PC-3 (cell line): ENCODE measurements at regions not wholly inside any gene's neighbourhood (a gene's known extent, or its start where the extent isn't known, plus 50 kb on each side); places are given as distances from the start of the nearest gene placed in this dataset.

Experiments used
- ATAC-seq: fragments of 200-7000 bp; cut with Tn5 transposase; 2 replicates; pipeline ENCODE4 v1.9.1; 2020; ENCODE audit warnings: mild to moderate bottlenecking, moderate library complexity
- BruUV-seq: library from RNA; stranded (reverse); fragments of 400-500 nt; replicated peaks from 2 replicates; lab custom pipeline; 2021; lab: Mats Ljungman, UMichigan
- CTCF ChIA-PET: fragments of 300-600 bp; sonication (Branson Sonifier 250); formaldehyde crosslinking; loops from one replicate; lab custom pipeline; 2022; ENCODE audit warnings: antibody characterized with exemption; lab: Charles Lee
- POLR2A ChIA-PET: fragments of 300-600 bp; sonication (Branson Sonifier 250); formaldehyde crosslinking; loops from one replicate; lab custom pipeline; 2022; ENCODE audit warnings: antibody characterized with exemption; ENCODE audit not compliant: unreplicated experiment; lab: Charles Lee
- DNase-seq: peaks from one replicate; pipeline ENCODE4 v3.0.0-alpha.2; 2015
- H2AFZ ChIP-seq: fragments of 300-600 bp; sonication (generic); 2 replicates; pipeline ENCODE4 v1.6.0; 2016; ENCODE audit warnings: antibody characterized with exemption, low read length
- H3F3A ChIP-seq: fragments of 300-600 bp; sonication (generic); one replicate; pipeline ENCODE4 v1.6.0; 2017; ENCODE audit warnings: antibody characterized with exemption, low read length, control low read depth, mild to moderate bottlenecking; ENCODE audit not compliant: unreplicated experiment
- H3K27ac ChIP-seq: fragments of 300-600 bp; sonication (generic); 2 replicates; pipeline ENCODE4 v1.5.1; 2016; ENCODE audit warnings: mild to moderate bottlenecking, low read length
- H3K27me3 ChIP-seq: fragments of 300-600 bp; sonication (generic); 2 replicates; pipeline ENCODE4 v1.6.1; 2016; ENCODE audit warnings: low read length, mixed read lengths
- H3K36me3 ChIP-seq: fragments of 300-600 bp; sonication (generic); 2 replicates; pipeline ENCODE4 v1.6.1; 2016; ENCODE audit warnings: low read depth, mixed run types, low read length, mixed read lengths
- H3K4me1 ChIP-seq: fragments of 300-600 bp; sonication (generic); 2 replicates; pipeline ENCODE4 v1.5.1; 2016; ENCODE audit warnings: low read length; ENCODE audit not compliant: insufficient read depth
- H3K4me2 ChIP-seq: fragments of 300-600 bp; sonication (generic); 2 replicates; pipeline ENCODE4 v1.6.0; 2016; ENCODE audit warnings: low read length
- H3K4me3 ChIP-seq: fragments of 300-600 bp; sonication (generic); 2 replicates; pipeline ENCODE4 v1.5.1; 2016; ENCODE audit warnings: mild to moderate bottlenecking, low read length, mixed read lengths
- H3K79me2 ChIP-seq: fragments of 300-600 bp; sonication (generic); 2 replicates; pipeline ENCODE4 v1.6.1; 2017; ENCODE audit warnings: low read length, mixed read lengths
- H3K9ac ChIP-seq: fragments of 300-600 bp; sonication (generic); 2 replicates; pipeline ENCODE4 v1.6.0; 2016; ENCODE audit warnings: mild to moderate bottlenecking, low read length
- H3K9me2 ChIP-seq: fragments of 300-600 bp; sonication (generic); replicated peaks from 2 replicates; pipeline ENCODE4 v1.6.1; 2016; ENCODE audit warnings: mixed run types, low read length, mixed read lengths
- H3K9me3 ChIP-seq: fragments of 300-600 bp; sonication (generic); 2 replicates; pipeline ENCODE4 v1.6.1; 2016; ENCODE audit warnings: low read length, mixed read lengths
- H4K20me1 ChIP-seq: fragments of 300-600 bp; sonication (generic); 2 replicates; pipeline ENCODE4 v1.6.1; 2016; ENCODE audit warnings: low read length, mixed read lengths
- EZH2 ChIP-seq: fragments of 300-600 bp; sonication (generic); IDR thresholded peaks from one replicate; pipeline ENCODE4 v1.6.1; 2017; ENCODE audit warnings: antibody characterized with exemption, mild to moderate bottlenecking, low read length; ENCODE audit not compliant: unreplicated experiment
- EZH2phosphoT487 ChIP-seq: fragments of 300-600 bp; sonication (generic); IDR thresholded peaks from 2 replicates; pipeline ENCODE4 v1.6.1; 2018; ENCODE audit warnings: mild to moderate bottlenecking, antibody characterized with exemption, low read length, borderline replicate concordance
- intact Hi-C: fragments of 100-400 bp; cut with micrococcal nuclease; formaldehyde crosslinking; loops from 2 replicates; pipeline ENCODE4 v1.9.0; 2023
- TF ChIP-seq, protein P1 (sequence below): fragments of 300-600 bp; sonication (generic); conservative IDR thresholded peaks from 2 replicates; pipeline ENCODE4 v1.5.1; 2017; ENCODE audit warnings: antibody characterized with exemption, low read depth, mild to moderate bottlenecking, low read length

DNA sequence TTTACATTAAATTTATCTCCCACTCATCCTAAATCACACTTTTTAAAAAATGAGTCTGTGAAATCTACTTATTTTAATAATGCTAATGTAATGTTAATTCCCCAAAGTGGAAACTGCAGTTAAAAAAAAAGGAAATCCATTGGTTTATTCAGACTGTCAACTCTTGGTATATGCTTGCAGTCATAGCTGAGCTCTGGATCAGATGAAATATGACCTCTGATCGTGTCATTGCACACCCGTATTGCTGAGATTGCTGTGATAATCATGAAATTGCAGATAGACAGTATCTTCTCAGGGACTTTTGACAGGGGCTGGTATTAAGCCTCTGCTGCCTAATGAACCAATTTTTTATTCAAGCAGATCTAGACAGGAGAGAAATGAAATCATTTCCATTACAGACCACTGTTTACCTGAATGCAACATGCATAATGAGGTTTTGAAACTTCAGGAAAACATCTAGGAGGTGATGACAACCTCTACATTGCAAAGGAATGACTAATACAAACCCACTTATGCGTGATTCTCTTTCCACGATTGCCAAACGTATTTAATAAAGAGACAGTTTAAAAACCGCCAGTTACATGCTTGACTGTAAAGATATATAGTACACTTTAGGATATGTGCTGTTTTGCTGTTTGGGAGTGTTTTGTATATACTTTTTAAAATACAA, 138.3 kb upstream of the PUDP start:
- intact Hi-C loops = no loop called here
- no peak for TF ChIP-seq EZH2phosphoT487
- TF ChIP-seq, protein P1, sequence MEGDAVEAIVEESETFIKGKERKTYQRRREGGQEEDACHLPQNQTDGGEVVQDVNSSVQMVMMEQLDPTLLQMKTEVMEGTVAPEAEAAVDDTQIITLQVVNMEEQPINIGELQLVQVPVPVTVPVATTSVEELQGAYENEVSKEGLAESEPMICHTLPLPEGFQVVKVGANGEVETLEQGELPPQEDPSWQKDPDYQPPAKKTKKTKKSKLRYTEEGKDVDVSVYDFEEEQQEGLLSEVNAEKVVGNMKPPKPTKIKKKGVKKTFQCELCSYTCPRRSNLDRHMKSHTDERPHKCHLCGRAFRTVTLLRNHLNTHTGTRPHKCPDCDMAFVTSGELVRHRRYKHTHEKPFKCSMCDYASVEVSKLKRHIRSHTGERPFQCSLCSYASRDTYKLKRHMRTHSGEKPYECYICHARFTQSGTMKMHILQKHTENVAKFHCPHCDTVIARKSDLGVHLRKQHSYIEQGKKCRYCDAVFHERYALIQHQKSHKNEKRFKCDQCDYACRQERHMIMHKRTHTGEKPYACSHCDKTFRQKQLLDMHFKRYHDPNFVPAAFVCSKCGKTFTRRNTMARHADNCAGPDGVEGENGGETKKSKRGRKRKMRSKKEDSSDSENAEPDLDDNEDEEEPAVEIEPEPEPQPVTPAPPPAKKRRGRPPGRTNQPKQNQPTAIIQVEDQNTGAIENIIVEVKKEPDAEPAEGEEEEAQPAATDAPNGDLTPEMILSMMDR = no peak
- TF ChIP-seq EZH2 = no peak
- Histone ChIP-seq H3K9me2 (no peaks in the 10 kb centered on the region), H3F3A (no peaks in the 10 kb centered on the region), H3K27ac (no peak overlapping the region), H3K79me2 (no peaks in the 10 kb centered on the region), H3K4me2 (no peak overlapping the region), H4K20me1 (no peaks in the 10 kb centered on the region), H3K4me1 (no peaks in the 10 kb centered on the region), H3K27me3 (no peaks in the 10 kb centered on the region), H3K36me3 (no peaks in the 10 kb centered on the region), H2AFZ (no peak overlapping the region), H3K9ac (no peak overlapping the region), H3K4me3 (no peak overlapping the region), H3K9me3 (no peaks in the 10 kb centered on the region)
- POLR2A ChIA-PET = no interaction called here
- CTCF ChIA-PET = no interaction called here
- peak; percentile 27 for DNase-seq
- BruUV-seq = no TSS peak
- no peak for ATAC-seq

DNA sequence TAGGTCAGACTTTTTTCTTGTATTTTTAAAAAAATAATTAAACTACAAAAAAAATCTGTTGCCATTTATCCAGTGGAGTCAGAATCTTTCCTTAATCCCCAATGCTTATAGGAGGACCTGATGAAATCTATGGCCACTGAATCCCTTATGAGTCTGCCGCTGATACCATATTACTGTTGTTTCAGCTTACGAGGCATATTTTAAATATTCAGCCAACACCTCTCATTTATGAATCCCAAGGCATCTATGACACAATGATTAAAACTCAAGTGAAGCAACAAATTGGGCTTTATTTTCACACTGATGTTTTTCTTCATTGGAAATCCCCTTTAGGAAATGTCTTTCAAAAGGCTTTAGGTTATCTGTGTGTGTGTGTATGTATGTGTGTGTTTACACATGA, 137.8 kb upstream of the PUDP start:
- CTCF ChIA-PET = no interaction called here
- H3K27ac ChIP-seq = no peak overlapping the region
- no TSS peak for BruUV-seq

DNA sequence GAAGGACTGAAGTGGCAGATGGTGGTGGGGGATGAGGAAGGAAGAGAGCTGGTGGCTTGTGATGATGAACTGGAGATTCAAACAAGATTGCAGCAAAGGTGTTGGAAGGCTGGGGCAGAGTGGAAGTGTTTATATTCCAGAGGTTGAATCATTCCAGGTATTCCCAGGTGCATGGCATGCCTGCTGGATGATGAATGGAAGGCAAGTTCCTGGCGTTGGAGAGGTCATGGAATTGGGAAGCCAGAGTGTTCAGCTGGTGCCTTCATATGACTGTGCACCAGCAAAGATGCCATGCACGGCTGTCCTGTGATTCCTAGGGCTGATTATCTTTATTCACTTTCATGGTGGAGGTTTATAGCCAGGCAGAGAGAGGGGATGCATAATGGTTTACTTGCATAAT, 135.8 kb upstream of the PUDP start:
- Histone ChIP-seq H3K4me2 (no peak overlapping the region), H3K79me2 (no peaks in the 10 kb centered on the region), H3K9ac (no peak overlapping the region), H3K36me3 (no peaks in the 10 kb centered on the region), H3F3A (no peaks in the 10 kb centered on the region), H3K27me3 (no peaks in the 10 kb centered on the region), H3K27ac (no peak overlapping the region), H3K4me3 (no peak overlapping the region), H3K9me3 (no peaks in the 10 kb centered on the region), H4K20me1 (no peaks in the 10 kb centered on the region), H2AFZ (no peak overlapping the region), H3K4me1 (no peaks in the 10 kb centered on the region), H3K9me2 (no peaks in the 10 kb centered on the region)
- ChIA-PET CTCF (no interaction called here), POLR2A (no interaction called here)
- intact Hi-C loops = no loop called here
- TF ChIP-seq, protein P1 = no peak
- TF ChIP-seq EZH2phosphoT487 (no peak), EZH2 (no peak)
- DNase-seq = no peak
- no TSS peak for BruUV-seq
- ATAC-seq = no peak

More for the DNA sequence above, 137.8 kb upstream of the PUDP start:
- H3K4me1 ChIP-seq = no peaks in the 10 kb centered on the region
- no peaks in the 10 kb centered on the region for H4K20me1 ChIP-seq
- H3K36me3 ChIP-seq = no peaks in the 10 kb centered on the region
- no peak overlapping the region for H3K4me2 ChIP-seq
- H3K9ac ChIP-seq = no peak overlapping the region
- no peak for ATAC-seq
- H3K79me2 ChIP-seq = no peaks in the 10 kb centered on the region
- H3K27me3 ChIP-seq = no peaks in the 10 kb centered on the region
- H2AFZ ChIP-seq = no peak overlapping the region
- no peaks in the 10 kb centered on the region for H3K9me3 ChIP-seq
- no peaks in the 10 kb centered on the region for H3K9me2 ChIP-seq
- POLR2A ChIA-PET = no interaction called here
- no peak for DNase-seq
- H3F3A ChIP-seq = no peaks in the 10 kb centered on the region
- TF ChIP-seq, protein P1 = no peak
- TF ChIP-seq EZH2 = no peak
- TF ChIP-seq EZH2phosphoT487 = no peak
- H3K4me3 ChIP-seq = no peak overlapping the region
- intact Hi-C loops = no loop called here
